Left lung (tissue), 4 donors: ENCODE measurements at regions not wholly inside any gene's neighbourhood (a gene's known extent, or its start where the extent isn't known, plus 50 kb on each side); places are given as distances from the start of the nearest gene placed in this dataset.
"Not testable (repeated sequence)": the region's sequence is repeated elsewhere in the genome, so short reads cannot be mapped to it uniquely, and the experiment has no call there.

Source experiments
- ATAC-seq: fragments of 200-7000 bp; cut with Tn5 transposase; one replicate; pipeline ENCODE4 v1.9.1; 2020; ENCODE audit warnings: moderate library complexity
- DNase-seq, 4 donors: peaks; one replicate each; pipeline ENCODE4 v3.0.0-alpha.2; 2013 to 2020
- H3K27ac ChIP-seq, 2 donors: fragments of 200-600 bp; sonication (generic) in 1 of 2; one replicate each; pipeline versions ENCODE4 v1.5.0 to v1.8.0; 2020 to 2021
- H3K27me3 ChIP-seq, 2 donors: fragments of 200-600 bp; sonication (generic) in 1 of 2; one replicate each; pipeline versions ENCODE4 v1.5.0 to v1.8.0; 2020 to 2021
- H3K36me3 ChIP-seq, 2 donors: fragments of 200-600 bp; sonication (generic) in 1 of 2; one replicate each; pipeline versions ENCODE4 v1.5.0 to v1.8.0; 2020 to 2021
- H3K4me1 ChIP-seq, 2 donors: fragments of 200-600 bp; one replicate each; pipeline ENCODE4 v1.8.0; 2021
- H3K4me3 ChIP-seq, 2 donors: fragments of 200-600 bp; sonication (generic) in 1 of 2; one replicate each; pipeline versions ENCODE4 v1.5.0 to v1.8.0; 2020 to 2021; ENCODE audit warnings: mild to moderate bottlenecking in 1 of 2
- H3K9me3 ChIP-seq, 2 donors: fragments of 200-600 bp; sonication (generic) in 1 of 2; one replicate each; pipeline versions ENCODE4 v1.5.0 to v1.8.0; 2020 to 2021
- intact Hi-C, 2 donors: fragments of 100-400 bp; cut with DNase I; formaldehyde crosslinking; loops; one replicate each; pipeline versions ENCODE4 v1.11.2 to v1.14.2; 2022
- TF ChIP-seq, protein P1 (sequence below), 2 donors: fragments of 200-600 bp; sonication (generic) in 1 of 2; IDR thresholded peaks; one replicate each; pipeline versions ENCODE4 v1.5.0 to v1.8.0; 2021; ENCODE audit warnings: antibody characterized with exemption in 2 of 2
- donor health status: DM: no; HTN: yes; CAD: no.
- donor health status: DM: no; HTN: no; CAD: no.

- Histone ChIP-seq H3K27me3 (no peaks in the 10 kb centered on the region), H3K27ac (no peak overlapping the region), H3K9me3 (peaks cover 0 to 12% of the 10 kb centered on the region in 2 donors), H3K36me3 (no peaks in the 10 kb centered on the region), H3K4me3 (no peak overlapping the region), H3K4me1 (peaks cover 0 to 5% of the 10 kb centered on the region in 2 donors)
- intact Hi-C loops: no loop called here
- TF ChIP-seq, protein P1, sequence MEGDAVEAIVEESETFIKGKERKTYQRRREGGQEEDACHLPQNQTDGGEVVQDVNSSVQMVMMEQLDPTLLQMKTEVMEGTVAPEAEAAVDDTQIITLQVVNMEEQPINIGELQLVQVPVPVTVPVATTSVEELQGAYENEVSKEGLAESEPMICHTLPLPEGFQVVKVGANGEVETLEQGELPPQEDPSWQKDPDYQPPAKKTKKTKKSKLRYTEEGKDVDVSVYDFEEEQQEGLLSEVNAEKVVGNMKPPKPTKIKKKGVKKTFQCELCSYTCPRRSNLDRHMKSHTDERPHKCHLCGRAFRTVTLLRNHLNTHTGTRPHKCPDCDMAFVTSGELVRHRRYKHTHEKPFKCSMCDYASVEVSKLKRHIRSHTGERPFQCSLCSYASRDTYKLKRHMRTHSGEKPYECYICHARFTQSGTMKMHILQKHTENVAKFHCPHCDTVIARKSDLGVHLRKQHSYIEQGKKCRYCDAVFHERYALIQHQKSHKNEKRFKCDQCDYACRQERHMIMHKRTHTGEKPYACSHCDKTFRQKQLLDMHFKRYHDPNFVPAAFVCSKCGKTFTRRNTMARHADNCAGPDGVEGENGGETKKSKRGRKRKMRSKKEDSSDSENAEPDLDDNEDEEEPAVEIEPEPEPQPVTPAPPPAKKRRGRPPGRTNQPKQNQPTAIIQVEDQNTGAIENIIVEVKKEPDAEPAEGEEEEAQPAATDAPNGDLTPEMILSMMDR (IDR thresholded peaks at IDR 0.05): no peak
- no peak for DNase-seq
- no peak for ATAC-seq
Measured at GRCh38 chr11:16511116-16512114, 155.1 kb upstream of the SOX6 start.

- no peak overlapping the region for H3K4me3 ChIP-seq
- H3K9me3 ChIP-seq: peaks cover 0 to 50% of the 10 kb centered on the region in 2 donors
- H3K27ac ChIP-seq: no peak overlapping the region
- no peaks in the 10 kb centered on the region for H3K4me1 ChIP-seq
- H3K36me3 ChIP-seq: no peaks in the 10 kb centered on the region
- intact Hi-C loops: no loop called here
- H3K27me3 ChIP-seq: no peaks in the 10 kb centered on the region
- ATAC-seq (no peak), DNase-seq (no peak)
- TF ChIP-seq, protein P1 (IDR thresholded peaks at IDR 0.05): no peak
Measured at GRCh38 chr11:16505481-16505880, 149.1 kb upstream of the SOX6 start.

- H3K36me3 ChIP-seq, H3K4me3 ChIP-seq, H3K27me3 ChIP-seq, H3K27ac ChIP-seq, DNase-seq, intact Hi-C loops, H3K4me1 ChIP-seq, ATAC-seq: not testable (repeated sequence)
- H3K9me3 ChIP-seq: peaks cover 0 to 50% of the 10 kb centered on the region in 2 donors
Measured at GRCh38 chr11:16503891-16504290, 147.5 kb upstream of the SOX6 start.

GRCh38 chr11:16494918-16495691, 138.8 kb upstream of the SOX6 start:
- intact Hi-C loops: no loop called here
- Histone ChIP-seq H3K9me3 (peaks cover 0 to 11% of the 10 kb centered on the region in 2 donors), H3K4me3 (no peak overlapping the region), H3K4me1 (no peaks in the 10 kb centered on the region), H3K36me3 (no peaks in the 10 kb centered on the region), H3K27me3 (no peaks in the 10 kb centered on the region), H3K27ac (no peak overlapping the region)
- TF ChIP-seq, protein P1 (IDR thresholded peaks at IDR 0.05): no peak
- ATAC-seq (no peak), DNase-seq (no peak)

DNA sequence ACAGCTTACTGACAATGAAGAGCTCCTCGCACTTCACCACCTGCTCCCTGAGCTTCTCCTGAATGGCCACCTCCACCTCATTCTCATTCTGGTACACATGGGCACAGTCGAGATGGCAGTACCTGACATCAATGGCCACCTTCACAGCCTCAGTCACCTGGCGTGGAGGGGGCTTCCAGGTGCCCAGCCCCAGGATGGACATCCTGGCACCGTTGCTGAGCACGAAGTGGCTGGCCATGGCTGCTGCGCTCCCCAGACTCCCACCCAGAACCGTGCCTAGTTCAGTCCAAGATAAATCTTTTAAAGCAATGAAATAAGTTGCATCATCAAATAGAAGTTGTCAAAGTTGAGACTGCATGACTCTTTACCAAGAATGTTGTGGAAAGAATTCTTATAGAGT, 128.1 kb upstream of the SOX6 start:
- no peak for DNase-seq
- Histone ChIP-seq H3K4me3 (no peak overlapping the region), H3K27me3 (no peaks in the 10 kb centered on the region), H3K27ac (no peak overlapping the region), H3K4me1 (no peaks in the 10 kb centered on the region), H3K36me3 (no peaks in the 10 kb centered on the region), H3K9me3 (no peaks in the 10 kb centered on the region)
- TF ChIP-seq, protein P1 (IDR thresholded peaks at IDR 0.05): no peak
- intact Hi-C loops: no loop called here
- no peak for ATAC-seq
